Kidney (tissue), 13 donors: ENCODE measurements at regions not wholly inside any gene's neighbourhood (a gene's known extent, or its start where the extent isn't known, plus 50 kb on each side); places are given as distances from the start of the nearest gene placed in this dataset.

ENCODE experiments used
- DNase-seq, 5 donors: peaks; one replicate each; pipeline ENCODE4 v3.0.0-alpha.2; 2013 to 2020
- FAIRE-seq: peaks from 2 replicates; lab custom pipeline; 2012; peaks lifted over from hg19 to GRCh38; lab: Jason Lieb, UNC
- H3K27ac ChIP-seq, 2 donors: one replicate each; pipeline ENCODE4 v1.7.0; 2013; ENCODE audit warnings: low read depth in 2 of 2, low read length in 2 of 2, inconsistent platforms in 1 of 2
- H3K27me3 ChIP-seq: one replicate; pipeline ENCODE4 v1.7.1; 2013; ENCODE audit warnings: low read length, inconsistent platforms; ENCODE audit not compliant: control insufficient read depth, insufficient read depth
- H3K36me3 ChIP-seq, 3 donors: one replicate each; pipeline versions ENCODE4 v1.7.0 to v1.7.1; 2013; ENCODE audit warnings: low read length in 3 of 3, control low read depth in 1 of 3, inconsistent platforms in 1 of 3; ENCODE audit not compliant: insufficient read depth in 3 of 3, control insufficient read depth in 2 of 3
- H3K4me1 ChIP-seq, 3 donors: one replicate each; pipeline versions ENCODE4 v1.7.0 to v1.7.1; 2013; ENCODE audit warnings: low read length in 3 of 3, inconsistent platforms in 1 of 3, low read depth in 1 of 3; ENCODE audit not compliant: control insufficient read depth in 2 of 3, insufficient read depth in 2 of 3
- H3K4me3 ChIP-seq, 3 donors: one replicate each; pipeline versions ENCODE4 v1.7.0 to v1.8.1; 2013; ENCODE audit warnings: low read length in 3 of 3, control low read depth in 1 of 3, inconsistent platforms in 1 of 3
- H3K9ac ChIP-seq, 3 donors: one replicate each; pipeline versions ENCODE4 v1.7.0 to v1.7.1; 2013; ENCODE audit warnings: low read length in 3 of 3, control low read depth in 1 of 3, inconsistent platforms in 1 of 3
- H3K9me3 ChIP-seq, 3 donors: one replicate each; pipeline versions ENCODE4 v1.7.0 to v1.7.1; 2013; ENCODE audit warnings: low read length in 3 of 3, control low read depth in 1 of 3, inconsistent platforms in 1 of 3; ENCODE audit not compliant: control insufficient read depth in 2 of 3, insufficient read depth in 1 of 3
- intact Hi-C: fragments of 100-400 bp; cut with DNase I; formaldehyde crosslinking; loops from one replicate; pipeline ENCODE4 v1.11.1; 2022
- TF ChIP-seq, protein P1 (sequence below): IDR thresholded peaks from 3 replicates; pipeline ENCODE4 v1.5.1; 2012; ENCODE audit warnings: mild to moderate bottlenecking, moderate library complexity, borderline replicate concordance; ENCODE audit not compliant: insufficient read depth; ENCODE audit errors: extremely low read depth
- donor health status: control.
- donor health status: control.
- donor health status: control.
- donor health status: control.
- donor health status: control.
- donor health status: DM: yes; HTN: yes; CAD: no.
- donor health status: Normal renal cell carcinoma (clear cell type).

- no peaks in the 10 kb centered on the region for H3K9me3 ChIP-seq
- no peak for FAIRE-seq
- intact Hi-C loops, result no loop called here
- H3K4me1 ChIP-seq, result no peaks in the 10 kb centered on the region
- H3K27me3 ChIP-seq, result no peaks in the 10 kb centered on the region
- H3K4me3 ChIP-seq, result no peak overlapping the region
- no peak overlapping the region for H3K9ac ChIP-seq
- no peak overlapping the region for H3K27ac ChIP-seq
- H3K36me3 ChIP-seq, result no peaks in the 10 kb centered on the region
- no peak for DNase-seq
- TF ChIP-seq, protein P1, sequence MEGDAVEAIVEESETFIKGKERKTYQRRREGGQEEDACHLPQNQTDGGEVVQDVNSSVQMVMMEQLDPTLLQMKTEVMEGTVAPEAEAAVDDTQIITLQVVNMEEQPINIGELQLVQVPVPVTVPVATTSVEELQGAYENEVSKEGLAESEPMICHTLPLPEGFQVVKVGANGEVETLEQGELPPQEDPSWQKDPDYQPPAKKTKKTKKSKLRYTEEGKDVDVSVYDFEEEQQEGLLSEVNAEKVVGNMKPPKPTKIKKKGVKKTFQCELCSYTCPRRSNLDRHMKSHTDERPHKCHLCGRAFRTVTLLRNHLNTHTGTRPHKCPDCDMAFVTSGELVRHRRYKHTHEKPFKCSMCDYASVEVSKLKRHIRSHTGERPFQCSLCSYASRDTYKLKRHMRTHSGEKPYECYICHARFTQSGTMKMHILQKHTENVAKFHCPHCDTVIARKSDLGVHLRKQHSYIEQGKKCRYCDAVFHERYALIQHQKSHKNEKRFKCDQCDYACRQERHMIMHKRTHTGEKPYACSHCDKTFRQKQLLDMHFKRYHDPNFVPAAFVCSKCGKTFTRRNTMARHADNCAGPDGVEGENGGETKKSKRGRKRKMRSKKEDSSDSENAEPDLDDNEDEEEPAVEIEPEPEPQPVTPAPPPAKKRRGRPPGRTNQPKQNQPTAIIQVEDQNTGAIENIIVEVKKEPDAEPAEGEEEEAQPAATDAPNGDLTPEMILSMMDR, result no peak
These were observed 143.0 kb upstream of the ZFHX3 start for GRCh38 chr16:73190688-73191659.

- no peaks in the 10 kb centered on the region for H3K27me3 ChIP-seq
- intact Hi-C loops, result no loop called here
- no peak for FAIRE-seq
- no peak overlapping the region for H3K27ac ChIP-seq
- H3K4me1 ChIP-seq, result no peaks in the 10 kb centered on the region
- no peaks in the 10 kb centered on the region for H3K9me3 ChIP-seq
- no peak overlapping the region for H3K4me3 ChIP-seq
- DNase-seq, result no peak
- no peak overlapping the region for H3K9ac ChIP-seq
- TF ChIP-seq, protein P1, result no peak
- H3K36me3 ChIP-seq, result no peaks in the 10 kb centered on the region
These were observed 142.3 kb upstream of the ZFHX3 start for GRCh38 chr16:73190256-73190655.

DNA sequence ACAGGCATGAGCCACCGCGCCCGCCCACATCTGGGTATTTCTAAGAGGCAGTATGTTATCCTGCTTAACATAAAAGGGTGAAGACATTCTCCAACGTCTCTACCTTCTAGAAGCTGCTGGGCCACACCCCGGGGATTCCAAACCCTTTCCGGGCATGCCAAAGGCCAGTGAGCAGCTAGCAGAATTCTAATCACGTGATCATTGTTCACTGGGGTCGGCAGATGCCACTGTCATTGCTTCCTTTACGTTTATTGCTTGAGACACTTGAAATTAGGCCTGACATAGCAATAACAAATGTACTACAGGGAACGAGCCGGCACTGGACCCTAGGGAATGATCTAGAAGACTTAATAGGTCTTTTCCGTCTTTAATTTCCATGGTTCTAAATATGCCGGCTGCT is 141.2 kb upstream of the ZFHX3 start:
- intact Hi-C loops, result no loop called here
- no peaks in the 10 kb centered on the region for H3K36me3 ChIP-seq
- TF ChIP-seq, protein P1, result no peak
- no peak overlapping the region for H3K27ac ChIP-seq
- DNase-seq, result no peak
- no peaks in the 10 kb centered on the region for H3K27me3 ChIP-seq
- no peaks in the 10 kb centered on the region for H3K9me3 ChIP-seq
- FAIRE-seq, result no peak
- no peaks in the 10 kb centered on the region for H3K4me1 ChIP-seq
- H3K4me3 ChIP-seq, result no peak overlapping the region
- H3K9ac ChIP-seq, result no peak overlapping the region
